Neural progenitor cell (in vitro differentiated cells): ENCODE measurements at regions not wholly inside any gene's neighbourhood (a gene's known extent, or its start where the extent isn't known, plus 50 kb on each side); places are given as distances from the start of the nearest gene placed in this dataset.

Experiments used
- DNase-seq: peaks from one replicate; pipeline ENCODE4 v3.0.0-alpha.2; 2016; ENCODE audit warnings: low spot score
- H2AFZ ChIP-seq: fragments of 200-600 bp; sonication (generic); replicated peaks from 2 replicates; pipeline ENCODE4 v1.6.1; 2016; ENCODE audit warnings: antibody characterized with exemption
- H3F3A ChIP-seq: fragments of 200-600 bp; sonication (generic); 2 replicates; pipeline ENCODE4 v1.6.1; 2016; ENCODE audit warnings: antibody characterized with exemption, low read depth
- H3K27ac ChIP-seq: fragments of 200-600 bp; sonication (generic); 2 replicates; pipeline ENCODE4 v1.5.1; 2016; ENCODE audit warnings: mild to moderate bottlenecking
- H3K27me3 ChIP-seq: fragments of 200-600 bp; sonication (generic); 2 replicates; pipeline ENCODE4 v1.6.1; 2016; ENCODE audit warnings: mild to moderate bottlenecking, moderate library complexity
- H3K36me3 ChIP-seq: fragments of 200-600 bp; sonication (generic); 2 replicates; pipeline ENCODE4 v1.5.1; 2016
- H3K4me1 ChIP-seq: fragments of 200-600 bp; sonication (generic); 2 replicates; pipeline ENCODE4 v1.6.1; 2016; ENCODE audit warnings: mixed run types
- H3K4me2 ChIP-seq: fragments of 200-600 bp; sonication (generic); 2 replicates; pipeline ENCODE4 v1.6.1; 2016
- H3K4me3 ChIP-seq: fragments of 200-600 bp; sonication (generic); 2 replicates; pipeline ENCODE4 v1.5.1; 2016
- H3K79me2 ChIP-seq: fragments of 200-600 bp; sonication (generic); 2 replicates; pipeline ENCODE4 v1.6.1; 2016; ENCODE audit warnings: low read depth
- H3K9ac ChIP-seq: fragments of 200-600 bp; sonication (generic); 2 replicates; pipeline ENCODE4 v1.6.1; 2016
- H3K9me3 ChIP-seq: fragments of 200-600 bp; sonication (generic); 2 replicates; pipeline ENCODE4 v1.5.1; 2016; ENCODE audit warnings: low read depth
- H4K20me1 ChIP-seq: fragments of 200-600 bp; sonication (generic); 2 replicates; pipeline ENCODE4 v1.6.1; 2016; ENCODE audit warnings: low read depth
- H3K27ac Mint-ChIP-seq: 3 replicates; pipeline ENCODE4 v1.8.0; 2021; ENCODE audit warnings: mixed read lengths
- H3K27me3 Mint-ChIP-seq: 2 replicates; pipeline ENCODE4 v1.8.0; 2022; ENCODE audit warnings: low read depth, mild to moderate bottlenecking, inconsistent platforms, moderate library complexity, mixed read lengths; ENCODE audit not compliant: insufficient read depth
- H3K36me3 Mint-ChIP-seq: 3 replicates; pipeline ENCODE4 v1.8.0; 2021; ENCODE audit warnings: mixed read lengths
- H3K4me1 Mint-ChIP-seq: 3 replicates; pipeline ENCODE4 v1.8.0; 2021; ENCODE audit warnings: mixed read lengths
- H3K4me3 Mint-ChIP-seq: 3 replicates; pipeline ENCODE4 v1.8.0; 2021; ENCODE audit warnings: mild to moderate bottlenecking, moderate library complexity, mixed read lengths
- H3K9me3 Mint-ChIP-seq: 3 replicates; pipeline ENCODE4 v1.8.0; 2020; ENCODE audit warnings: mixed read lengths
- CTCF ChIP-seq: fragments of 200-600 bp; sonication (generic); IDR thresholded peaks from 2 replicates; pipeline ENCODE4 v1.5.1; 2017; ENCODE audit warnings: antibody characterized with exemption, mild to moderate bottlenecking
- EZH2 ChIP-seq: fragments of 200-600 bp; sonication (generic); IDR thresholded peaks from 2 replicates; pipeline ENCODE4 v1.6.1; 2017; ENCODE audit warnings: antibody characterized with exemption, mild to moderate bottlenecking, moderate library complexity
- EZH2phosphoT487 ChIP-seq: fragments of 200-600 bp; sonication (generic); IDR thresholded peaks from 2 replicates; pipeline ENCODE4 v1.6.1; 2017; ENCODE audit warnings: antibody characterized with exemption

DNA sequence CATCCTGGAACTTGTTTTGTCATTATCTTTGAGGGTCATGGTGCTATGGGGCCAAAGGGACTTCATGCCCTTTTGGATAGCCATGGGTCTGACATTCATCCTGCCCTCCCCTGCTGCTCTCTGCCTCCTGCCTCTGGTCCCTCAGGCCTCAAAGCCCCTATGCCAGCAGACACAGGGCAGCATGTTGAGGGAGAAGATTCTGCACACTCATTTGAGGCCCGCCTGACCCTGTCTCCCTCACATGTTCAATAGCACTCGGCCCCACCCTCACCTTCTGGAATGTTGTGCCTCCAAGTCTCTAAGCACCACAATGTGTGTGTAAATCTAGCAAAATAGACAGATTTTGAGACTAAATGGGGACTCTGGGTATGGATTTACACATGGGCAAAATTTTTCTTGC lies 178.7 kb upstream of the ANKRD28 start:
- Mint-ChIP-seq H3K4me3 (no peak overlapping the region), H3K27me3 (peaks cover 5% of the 10 kb centered on the region), H3K4me1 (peaks cover 9% of the 10 kb centered on the region), H3K36me3 (no peaks in the 10 kb centered on the region), H3K9me3 (peaks cover 4% of the 10 kb centered on the region), H3K27ac (no peak overlapping the region)
- no peak overlapping the region for H3K27ac ChIP-seq
- peaks cover 9% of the 10 kb centered on the region for H3K4me1 ChIP-seq
- H3K4me2 ChIP-seq: no peak overlapping the region
- H3K4me3 ChIP-seq: no peak overlapping the region
- H3K79me2 ChIP-seq: no peaks in the 10 kb centered on the region
- H3K27me3 ChIP-seq: no peaks in the 10 kb centered on the region
- H3K9ac ChIP-seq: no peak overlapping the region
- no peak overlapping the region for H2AFZ ChIP-seq
- H3K36me3 ChIP-seq: no peaks in the 10 kb centered on the region
- H3K9me3 ChIP-seq: no peaks in the 10 kb centered on the region
- DNase-seq: no peak
- no peaks in the 10 kb centered on the region for H4K20me1 ChIP-seq
- H3F3A ChIP-seq: no peaks in the 10 kb centered on the region
- no peak for TF ChIP-seq EZH2
- TF ChIP-seq EZH2phosphoT487: no peak
- TF ChIP-seq CTCF: no peak

DNA sequence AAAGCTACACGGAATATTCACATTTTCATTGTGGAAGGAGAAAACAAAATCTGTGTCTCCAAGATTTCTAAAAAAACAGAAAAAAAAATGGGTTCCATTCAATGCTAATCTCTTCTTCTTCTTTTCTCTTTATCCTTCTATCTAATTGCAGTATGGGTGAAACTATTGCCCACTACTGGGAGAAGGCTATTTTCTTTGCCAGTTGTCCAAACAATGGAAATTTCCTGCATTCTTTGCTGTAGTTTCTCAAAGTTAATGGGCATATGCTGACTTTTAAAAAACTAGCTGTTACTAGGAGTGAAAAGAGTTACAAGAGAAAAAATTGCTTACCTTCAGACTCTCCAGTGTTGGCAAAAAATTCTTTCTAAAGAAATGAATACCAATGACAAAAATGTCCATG lies 179.3 kb upstream of the ANKRD28 start:
- H3K4me1 Mint-ChIP-seq: peaks cover 10% of the 10 kb centered on the region
- H3K9me3 Mint-ChIP-seq: peaks cover 4% of the 10 kb centered on the region
- H3K27ac Mint-ChIP-seq: no peak overlapping the region
- Histone ChIP-seq H3K9ac (no peak overlapping the region), H4K20me1 (no peaks in the 10 kb centered on the region), H3K27me3 (no peaks in the 10 kb centered on the region), H2AFZ (no peak overlapping the region), H3K36me3 (no peaks in the 10 kb centered on the region), H3K4me3 (no peak overlapping the region), H3K4me2 (peak overlapping the region; percentile 22), H3K4me1 (peaks cover 9% of the 10 kb centered on the region), H3K27ac (no peak overlapping the region), H3K79me2 (no peaks in the 10 kb centered on the region), H3K9me3 (no peaks in the 10 kb centered on the region), H3F3A (no peaks in the 10 kb centered on the region)
- H3K27me3 Mint-ChIP-seq: peaks cover 5% of the 10 kb centered on the region
- no peak overlapping the region for H3K4me3 Mint-ChIP-seq
- TF ChIP-seq EZH2phosphoT487 (no peak), CTCF (no peak), EZH2 (no peak)
- no peak for DNase-seq
- H3K36me3 Mint-ChIP-seq: no peaks in the 10 kb centered on the region

DNA sequence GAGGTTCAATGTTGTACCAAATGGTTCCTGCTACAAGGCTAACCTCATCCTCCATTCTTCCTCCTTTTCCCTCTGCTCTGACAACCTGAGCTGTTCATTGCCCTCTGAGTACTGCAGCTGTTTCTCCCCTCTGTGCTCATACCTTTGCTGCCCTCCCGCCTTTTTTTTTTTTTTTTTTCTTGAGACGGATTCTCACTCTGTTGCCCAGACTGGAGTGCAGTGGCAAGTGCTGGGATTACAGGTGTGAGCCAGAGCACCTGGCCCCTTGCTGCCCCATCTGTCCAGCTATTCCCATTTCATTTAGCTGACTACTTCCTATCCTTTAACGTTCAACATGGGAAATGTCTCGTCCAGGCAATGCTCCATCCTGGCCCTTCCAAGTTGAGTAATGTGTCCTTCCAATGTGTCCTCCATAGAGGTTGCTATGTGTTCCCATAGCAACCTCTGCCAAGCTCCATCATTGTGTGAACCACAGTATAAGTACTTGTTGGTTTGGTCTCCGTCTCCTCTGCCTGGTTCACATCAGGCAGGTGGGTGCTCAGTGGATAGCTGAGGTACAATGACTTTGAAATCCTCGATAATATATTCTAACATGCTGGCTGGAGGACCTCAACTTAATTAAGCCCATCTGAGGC lies 179.9 kb upstream of the ANKRD28 start:
- DNase-seq: no peak
- H4K20me1 ChIP-seq: no peaks in the 10 kb centered on the region
- H3K27me3 Mint-ChIP-seq: peaks cover 5% of the 10 kb centered on the region
- H3K4me1 ChIP-seq: peaks cover 15% of the 10 kb centered on the region
- H3F3A ChIP-seq: no peaks in the 10 kb centered on the region
- peaks cover 4% of the 10 kb centered on the region for H3K9me3 Mint-ChIP-seq
- H3K4me3 ChIP-seq: no peak overlapping the region
- no peak for TF ChIP-seq EZH2phosphoT487
- H3K36me3 ChIP-seq: no peaks in the 10 kb centered on the region
- no peak overlapping the region for H2AFZ ChIP-seq
- no peak overlapping the region for H3K4me2 ChIP-seq
- no peaks in the 10 kb centered on the region for H3K9me3 ChIP-seq
- H3K4me1 Mint-ChIP-seq: peaks cover 16% of the 10 kb centered on the region
- H3K79me2 ChIP-seq: no peaks in the 10 kb centered on the region
- no peaks in the 10 kb centered on the region for H3K36me3 Mint-ChIP-seq
- no peak overlapping the region for H3K27ac Mint-ChIP-seq
- no peak overlapping the region for H3K9ac ChIP-seq
- H3K27me3 ChIP-seq: no peaks in the 10 kb centered on the region
- H3K27ac ChIP-seq: no peak overlapping the region
- H3K4me3 Mint-ChIP-seq: no peak overlapping the region

DNA sequence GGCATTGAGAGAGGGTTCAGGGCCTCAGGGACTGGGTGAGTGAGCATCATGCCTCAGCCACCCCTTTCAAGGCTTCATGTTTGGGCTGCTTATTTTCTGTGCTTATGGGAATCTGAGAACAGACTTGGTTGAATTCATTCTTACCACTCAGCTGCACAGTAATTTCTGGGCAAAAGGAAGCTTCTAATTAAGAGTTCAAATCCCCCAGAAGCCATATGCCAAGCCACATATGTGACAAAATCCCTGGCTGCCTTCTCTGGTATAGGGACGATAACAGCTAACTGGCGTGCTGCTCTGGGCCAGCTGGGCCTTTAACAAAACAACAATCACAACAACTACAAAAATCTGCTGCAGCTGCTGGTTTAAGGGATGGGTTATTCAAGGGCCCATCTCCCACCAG lies 181.0 kb upstream of the ANKRD28 start:
- H3K36me3 Mint-ChIP-seq: no peaks in the 10 kb centered on the region
- Histone ChIP-seq H3K36me3 (no peaks in the 10 kb centered on the region), H3K79me2 (no peaks in the 10 kb centered on the region), H3K9me3 (no peaks in the 10 kb centered on the region), H4K20me1 (no peaks in the 10 kb centered on the region), H3K9ac (no peak overlapping the region), H2AFZ (no peak overlapping the region), H3K27me3 (no peaks in the 10 kb centered on the region), H3K27ac (no peak overlapping the region), H3K4me3 (no peak overlapping the region), H3K4me2 (no peak overlapping the region), H3K4me1 (peaks cover 26% of the 10 kb centered on the region), H3F3A (no peaks in the 10 kb centered on the region)
- peaks cover 27% of the 10 kb centered on the region for H3K4me1 Mint-ChIP-seq
- no peak overlapping the region for H3K4me3 Mint-ChIP-seq
- H3K9me3 Mint-ChIP-seq: peaks cover 4% of the 10 kb centered on the region
- H3K27me3 Mint-ChIP-seq: peaks cover 5% of the 10 kb centered on the region
- DNase-seq: no peak
- TF ChIP-seq EZH2: no peak
- TF ChIP-seq CTCF: no peak
- TF ChIP-seq EZH2phosphoT487: no peak
- H3K27ac Mint-ChIP-seq: no peak overlapping the region
